HepG2 (cell line): ENCODE measurements at regions not wholly inside any gene's neighbourhood (a gene's known extent, or its start where the extent isn't known, plus 50 kb on each side); places are given as distances from the start of the nearest gene placed in this dataset.

Experiments
- ARNT2 ChIP-seq: sonication (generic); formaldehyde crosslinking; IDR thresholded peaks from 2 replicates; pipeline ENCODE4 v1.8.0; 2022; ENCODE audit warnings: mild to moderate bottlenecking, low read depth, missing genetic modification reagents, moderate library complexity
- EZH2 ChIP-seq: conservative IDR thresholded peaks from 2 replicates; pipeline ENCODE4 v1.6.1; 2012; ENCODE audit warnings: mild to moderate bottlenecking, low read depth, low read length, moderate library complexity
- FOXA1 ChIP-seq, 2 experiments: fragments of 450-650 bp in 1 of 2; sonication (generic) in 1 of 2; formaldehyde crosslinking in 1 of 2; IDR thresholded peaks; 2 replicates each; pipeline versions ENCODE4 v1.4.0 to v1.6.1; 2016 to 2020; ENCODE audit warnings: missing genetic modification reagents in 1 of 2
- HDAC6 ChIP-seq: fragments of 200-600 bp; sonication (generic); IDR thresholded peaks from 2 replicates; pipeline ENCODE4 v1.7.0; 2017; ENCODE audit warnings: mild to moderate bottlenecking, antibody characterized with exemption, low read length, low read depth
- HOXA7 ChIP-seq: sonication (generic); formaldehyde crosslinking; IDR thresholded peaks from 2 replicates; pipeline ENCODE4 v1.8.1; 2022; ENCODE audit warnings: mild to moderate bottlenecking, missing genetic modification reagents, moderate library complexity
- RARG ChIP-seq: sonication (generic); formaldehyde crosslinking; IDR thresholded peaks from 2 replicates; pipeline ENCODE4 v1.4.0; 2020; ENCODE audit warnings: low read depth, mild to moderate bottlenecking, missing genetic modification reagents
- RFX5 ChIP-seq: IDR thresholded peaks from 2 replicates; pipeline ENCODE4 v1.6.1; 2011; ENCODE audit warnings: low read depth, low read length, improper control_type of control experiment
- SRSF9 ChIP-seq: fragments of 200-400 bp; formaldehyde crosslinking; IDR thresholded peaks from 2 replicates; pipeline ENCODE4 v1.6.1; 2018; ENCODE audit warnings: borderline replicate concordance, mild to moderate bottlenecking, low read depth, low read length; ENCODE audit not compliant: insufficient read depth, poor library complexity, severe bottlenecking
- TBL1XR1 ChIP-seq: fragments of 150-350 bp; IDR thresholded peaks from 2 replicates; pipeline ENCODE4 v1.6.1; 2014; ENCODE audit warnings: borderline replicate concordance, low read length; ENCODE audit not compliant: partially characterized antibody
- TCF12 ChIP-seq, 2 experiments: fragments of 450-650 bp in 1 of 2; sonication (generic) in 1 of 2; formaldehyde crosslinking in 1 of 2; IDR thresholded peaks; 2 replicates each; pipeline versions ENCODE4 v1.6.1 to v1.8.0; 2017 to 2022; ENCODE audit warnings: antibody characterized with exemption in 1 of 2, mild to moderate bottlenecking in 1 of 2, missing genetic modification reagents in 1 of 2, moderate library complexity in 1 of 2
- TF ChIP-seq, protein P1 (sequence below): sonication (generic); formaldehyde crosslinking; IDR thresholded peaks from 2 replicates; pipeline ENCODE4 v1.4.0; 2020; ENCODE audit warnings: missing genetic modification reagents
- TF ChIP-seq, protein P2 (sequence below): sonication (generic); formaldehyde crosslinking; IDR thresholded peaks from 2 replicates; pipeline ENCODE4 v1.5.0; 2020; ENCODE audit warnings: mild to moderate bottlenecking, missing genetic modification reagents, moderate library complexity

DNA sequence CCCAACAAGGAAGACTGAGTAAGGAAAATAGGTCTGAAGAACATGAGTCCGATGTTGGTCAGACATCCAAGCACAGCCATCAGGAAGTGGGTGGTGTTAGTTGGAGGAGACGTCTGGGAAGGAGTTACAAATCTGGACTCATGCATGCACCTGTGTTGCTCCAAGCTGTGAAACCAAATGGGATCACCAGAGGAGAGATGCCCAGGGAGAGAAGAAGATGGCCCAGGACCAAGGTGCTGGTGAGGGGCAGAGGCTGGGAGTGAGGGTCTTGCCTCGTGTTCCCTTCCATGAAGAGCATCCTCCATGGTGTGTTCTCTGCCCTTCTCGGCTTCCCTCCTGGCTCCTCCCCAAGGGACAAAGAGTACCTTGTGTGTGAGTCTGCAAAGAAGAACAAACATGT lies 405.6 kb downstream of the NPHP4 start:
- TF ChIP-seq RFX5 (no peak), HDAC6 (no peak), FOXA1 (IDR thresholded peaks at IDR 0.05) (no peak), FOXA1 (CRISPR knock-in tag; IDR thresholded peaks at IDR 0.05) (no peak), TBL1XR1 (no peak), HOXA7 (CRISPR knock-in tag) (no peak), RARG (no peak), EZH2 (no peak), ARNT2 (CRISPR knock-in tag) (no peak), SRSF9 (no peak), TCF12 (IDR thresholded peaks at IDR 0.05) (no peak), TCF12 (CRISPR knock-in tag; IDR thresholded peaks at IDR 0.05) (no peak)
- TF ChIP-seq, protein P1, sequence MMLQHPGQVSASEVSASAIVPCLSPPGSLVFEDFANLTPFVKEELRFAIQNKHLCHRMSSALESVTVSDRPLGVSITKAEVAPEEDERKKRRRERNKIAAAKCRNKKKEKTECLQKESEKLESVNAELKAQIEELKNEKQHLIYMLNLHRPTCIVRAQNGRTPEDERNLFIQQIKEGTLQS (CRISPR knock-in tag): no peak
- TF ChIP-seq, protein P2, sequence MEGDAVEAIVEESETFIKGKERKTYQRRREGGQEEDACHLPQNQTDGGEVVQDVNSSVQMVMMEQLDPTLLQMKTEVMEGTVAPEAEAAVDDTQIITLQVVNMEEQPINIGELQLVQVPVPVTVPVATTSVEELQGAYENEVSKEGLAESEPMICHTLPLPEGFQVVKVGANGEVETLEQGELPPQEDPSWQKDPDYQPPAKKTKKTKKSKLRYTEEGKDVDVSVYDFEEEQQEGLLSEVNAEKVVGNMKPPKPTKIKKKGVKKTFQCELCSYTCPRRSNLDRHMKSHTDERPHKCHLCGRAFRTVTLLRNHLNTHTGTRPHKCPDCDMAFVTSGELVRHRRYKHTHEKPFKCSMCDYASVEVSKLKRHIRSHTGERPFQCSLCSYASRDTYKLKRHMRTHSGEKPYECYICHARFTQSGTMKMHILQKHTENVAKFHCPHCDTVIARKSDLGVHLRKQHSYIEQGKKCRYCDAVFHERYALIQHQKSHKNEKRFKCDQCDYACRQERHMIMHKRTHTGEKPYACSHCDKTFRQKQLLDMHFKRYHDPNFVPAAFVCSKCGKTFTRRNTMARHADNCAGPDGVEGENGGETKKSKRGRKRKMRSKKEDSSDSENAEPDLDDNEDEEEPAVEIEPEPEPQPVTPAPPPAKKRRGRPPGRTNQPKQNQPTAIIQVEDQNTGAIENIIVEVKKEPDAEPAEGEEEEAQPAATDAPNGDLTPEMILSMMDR (CRISPR knock-in tag): no peak
